ENCODE measurements at regions not wholly inside any gene's neighbourhood (a gene's known extent, or its start where the extent isn't known, plus 50 kb on each side); places are given as distances from the start of the nearest gene placed in this dataset.

- Histone ChIP-seq H3K27me3 (ENCODE audit: insufficient read depth, low read depth, severe bottlenecking) (no peaks in the 10 kb centered on the region), H3K9me3 (ENCODE audit: severe bottlenecking) (no peaks in the 10 kb centered on the region), H3K36me3 (no peaks in the 10 kb centered on the region), H3K4me3 (ENCODE audit: low read depth, low read length) (no peak overlapping the region), H3K27ac (no peak overlapping the region)
- DNase-seq: no peak
- TF ChIP-seq, protein P1, sequence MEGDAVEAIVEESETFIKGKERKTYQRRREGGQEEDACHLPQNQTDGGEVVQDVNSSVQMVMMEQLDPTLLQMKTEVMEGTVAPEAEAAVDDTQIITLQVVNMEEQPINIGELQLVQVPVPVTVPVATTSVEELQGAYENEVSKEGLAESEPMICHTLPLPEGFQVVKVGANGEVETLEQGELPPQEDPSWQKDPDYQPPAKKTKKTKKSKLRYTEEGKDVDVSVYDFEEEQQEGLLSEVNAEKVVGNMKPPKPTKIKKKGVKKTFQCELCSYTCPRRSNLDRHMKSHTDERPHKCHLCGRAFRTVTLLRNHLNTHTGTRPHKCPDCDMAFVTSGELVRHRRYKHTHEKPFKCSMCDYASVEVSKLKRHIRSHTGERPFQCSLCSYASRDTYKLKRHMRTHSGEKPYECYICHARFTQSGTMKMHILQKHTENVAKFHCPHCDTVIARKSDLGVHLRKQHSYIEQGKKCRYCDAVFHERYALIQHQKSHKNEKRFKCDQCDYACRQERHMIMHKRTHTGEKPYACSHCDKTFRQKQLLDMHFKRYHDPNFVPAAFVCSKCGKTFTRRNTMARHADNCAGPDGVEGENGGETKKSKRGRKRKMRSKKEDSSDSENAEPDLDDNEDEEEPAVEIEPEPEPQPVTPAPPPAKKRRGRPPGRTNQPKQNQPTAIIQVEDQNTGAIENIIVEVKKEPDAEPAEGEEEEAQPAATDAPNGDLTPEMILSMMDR (IDR thresholded peaks at IDR 0.05; ENCODE audit: low read depth, low read length): no peak
Measured at GRCh38 chr5:125106271-125106670, 359.8 kb upstream of the ZNF608 start.

- H3K4me3 ChIP-seq (ENCODE audit: low read depth, low read length): no peak overlapping the region
- TF ChIP-seq, protein P1 (IDR thresholded peaks at IDR 0.05; ENCODE audit: low read depth, low read length): no peak
- DNase-seq: no peak
- H3K9me3 ChIP-seq (ENCODE audit: severe bottlenecking): no peaks in the 10 kb centered on the region
- H3K27ac ChIP-seq: no peak overlapping the region
- H3K27me3 ChIP-seq (ENCODE audit: insufficient read depth, low read depth, severe bottlenecking): no peaks in the 10 kb centered on the region
- H3K36me3 ChIP-seq: no peaks in the 10 kb centered on the region
Measured at GRCh38 chr5:125106881-125107280, 360.4 kb upstream of the ZNF608 start.

- Histone ChIP-seq H3K27ac (no peak overlapping the region), H3K36me3 (no peaks in the 10 kb centered on the region), H3K9me3 (ENCODE audit: severe bottlenecking) (no peaks in the 10 kb centered on the region), H3K4me3 (ENCODE audit: low read depth, low read length) (no peak overlapping the region), H3K27me3 (ENCODE audit: insufficient read depth, low read depth, severe bottlenecking) (no peaks in the 10 kb centered on the region)
- DNase-seq: no peak
- TF ChIP-seq, protein P1 (IDR thresholded peaks at IDR 0.05; ENCODE audit: low read depth, low read length): no peak
Measured at GRCh38 chr5:125109293-125109692, 362.9 kb upstream of the ZNF608 start.

DNA sequence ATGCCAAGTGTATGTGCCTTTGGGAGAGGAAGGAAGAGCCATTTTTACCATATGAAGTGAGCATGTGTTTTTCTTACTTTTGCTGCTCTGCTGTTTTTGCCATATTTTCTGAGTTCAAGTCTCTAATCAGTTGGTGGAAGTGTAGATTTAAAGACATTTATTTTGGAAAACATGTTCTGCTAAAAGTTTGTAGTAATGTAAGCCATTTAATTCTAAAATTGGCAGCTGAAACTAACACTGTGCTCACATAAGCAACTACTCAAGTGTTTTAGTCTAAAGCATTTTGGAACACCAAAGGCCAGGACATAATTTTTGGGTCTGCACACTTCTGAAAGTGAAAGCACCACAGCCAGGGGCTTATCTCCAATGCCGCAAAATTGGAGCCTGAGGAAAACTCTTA is 363.4 kb upstream of the ZNF608 start:
- no peak for DNase-seq
- Histone ChIP-seq H3K36me3 (no peaks in the 10 kb centered on the region), H3K9me3 (ENCODE audit: severe bottlenecking) (no peaks in the 10 kb centered on the region), H3K27ac (no peak overlapping the region), H3K27me3 (ENCODE audit: insufficient read depth, low read depth, severe bottlenecking) (no peaks in the 10 kb centered on the region), H3K4me3 (ENCODE audit: low read depth, low read length) (no peak overlapping the region)
- TF ChIP-seq, protein P1 (IDR thresholded peaks at IDR 0.05; ENCODE audit: low read depth, low read length): no peak

DNA sequence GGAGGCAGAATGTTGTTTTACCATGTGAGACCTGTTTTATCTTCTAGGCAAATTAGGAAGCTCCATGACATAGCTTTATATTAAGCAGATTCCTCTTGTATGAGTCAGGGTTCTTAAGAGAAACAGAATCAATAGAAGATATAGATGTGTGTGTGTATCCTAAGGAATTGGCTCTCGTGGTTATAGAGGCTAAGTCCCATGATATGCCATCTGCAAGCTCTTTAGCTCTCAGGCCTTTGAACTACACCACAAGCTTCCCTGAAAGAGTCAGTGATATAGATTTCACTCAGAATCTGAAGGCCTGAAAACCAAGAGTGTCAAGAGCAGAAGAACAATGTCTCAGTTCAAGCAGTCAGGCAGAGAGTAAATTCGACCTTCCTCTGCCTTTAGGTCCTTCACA is 365.8 kb upstream of the ZNF608 start:
- Histone ChIP-seq H3K27me3 (ENCODE audit: insufficient read depth, low read depth, severe bottlenecking) (no peaks in the 10 kb centered on the region), H3K9me3 (ENCODE audit: severe bottlenecking) (no peaks in the 10 kb centered on the region), H3K36me3 (no peaks in the 10 kb centered on the region), H3K27ac (no peak overlapping the region), H3K4me3 (ENCODE audit: low read depth, low read length) (no peak overlapping the region)
- DNase-seq: no peak
- TF ChIP-seq, protein P1 (IDR thresholded peaks at IDR 0.05; ENCODE audit: low read depth, low read length): no peak

- no peaks in the 10 kb centered on the region for H3K36me3 ChIP-seq
- H3K27me3 ChIP-seq (ENCODE audit: insufficient read depth, low read depth, severe bottlenecking): no peaks in the 10 kb centered on the region
- TF ChIP-seq, protein P1 (IDR thresholded peaks at IDR 0.05; ENCODE audit: low read depth, low read length): no peak
- H3K4me3 ChIP-seq (ENCODE audit: low read depth, low read length): no peak overlapping the region
- no peak for DNase-seq
- no peaks in the 10 kb centered on the region for H3K9me3 ChIP-seq (ENCODE audit: severe bottlenecking)
- H3K27ac ChIP-seq: no peak overlapping the region
Measured at GRCh38 chr5:125113328-125113727, 366.9 kb upstream of the ZNF608 start.

Measured in WERI-Rb-1 (cell line).